ENCODE measurements at regions not wholly inside any gene's neighbourhood (a gene's known extent, or its start where the extent isn't known, plus 50 kb on each side); places are given as distances from the start of the nearest gene placed in this dataset.

DNA sequence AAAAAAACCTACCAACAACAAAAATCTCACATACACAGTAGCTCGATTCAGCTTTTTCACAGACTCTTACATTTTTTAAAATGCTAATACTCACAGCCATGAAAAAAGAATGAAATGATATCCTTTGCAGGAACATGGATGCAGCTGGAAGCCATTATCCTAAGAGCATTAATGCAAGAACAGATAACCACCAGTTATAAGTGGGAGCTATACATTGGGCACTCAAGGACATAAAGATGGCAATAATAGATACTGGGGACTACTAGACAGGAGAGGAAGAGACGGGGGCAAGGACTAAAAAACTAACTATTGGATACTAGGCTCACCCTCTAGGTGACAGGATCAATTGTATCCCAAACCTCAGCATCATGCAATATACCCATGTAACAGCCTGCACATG is 90.3 kb upstream of the CCNH start:
- Histone ChIP-seq H3K9me3 (replicated peaks; ENCODE audit: low read length) (no peaks in the 10 kb centered on the region), H3K9ac (ENCODE audit: low read depth, low read length) (no peak overlapping the region), H3K36me3 (ENCODE audit: insufficient read depth, low read length) (no peaks in the 10 kb centered on the region), H3K4me1 (ENCODE audit: control insufficient read depth, insufficient read depth, low read length) (no peaks in the 10 kb centered on the region), H3K4me3 (ENCODE audit: low read length) (no peak overlapping the region), H3K4me2 (ENCODE audit: low read length) (no peak overlapping the region), H3K27me3 (ENCODE audit: control insufficient read depth, insufficient read depth, low read length) (no peaks in the 10 kb centered on the region)

DNA sequence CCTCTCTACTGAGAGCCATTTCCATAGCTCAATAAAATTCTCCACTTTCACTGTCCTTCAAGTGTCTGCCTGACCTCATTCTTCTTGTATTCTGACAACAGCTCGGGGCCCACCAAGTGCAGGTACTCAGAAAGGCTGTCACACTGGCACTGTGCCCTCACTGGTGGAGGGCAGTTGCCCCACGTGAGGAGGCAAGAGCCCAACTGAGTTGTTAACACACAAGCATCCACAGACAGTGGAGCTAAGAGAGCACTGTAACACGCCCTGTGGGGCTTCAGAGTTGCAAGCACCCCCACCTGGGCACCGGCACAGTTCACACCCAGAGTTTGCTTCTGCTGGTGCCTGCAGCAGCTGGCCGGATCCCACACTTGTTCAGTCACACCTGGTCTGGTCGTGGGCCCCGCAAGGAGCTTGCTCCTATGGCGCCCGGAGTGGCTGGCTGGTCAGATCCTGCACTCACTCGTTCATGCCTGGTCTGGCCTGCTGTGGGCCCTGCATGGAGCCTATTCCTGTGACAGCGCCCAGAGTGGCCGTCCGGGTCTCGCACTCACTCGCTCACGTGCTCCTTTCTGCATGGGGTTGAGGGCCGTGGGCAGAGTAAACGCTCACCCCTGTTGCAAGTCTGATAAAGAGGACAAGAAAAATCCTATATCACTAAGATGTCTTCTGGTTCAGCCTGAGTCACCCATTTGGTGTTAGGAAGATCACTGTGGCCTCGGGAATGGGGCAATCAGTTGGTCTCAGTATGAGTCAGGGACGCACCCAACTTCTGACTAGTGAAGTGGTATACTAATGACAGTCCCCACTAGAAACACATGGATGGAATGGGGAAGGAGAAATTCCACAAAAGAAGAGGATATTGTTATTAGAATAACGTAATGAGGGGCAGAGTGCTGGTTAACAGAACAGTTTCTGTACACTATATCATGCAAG is 87.0 kb upstream of the CCNH start:
- H3K9me3 ChIP-seq (replicated peaks; ENCODE audit: low read length), result no peaks in the 10 kb centered on the region
- no peaks in the 10 kb centered on the region for H3K4me1 ChIP-seq (ENCODE audit: control insufficient read depth, insufficient read depth, low read length)
- H3K9ac ChIP-seq (ENCODE audit: low read depth, low read length), result no peak overlapping the region
- no peaks in the 10 kb centered on the region for H3K36me3 ChIP-seq (ENCODE audit: insufficient read depth, low read length)
- H3K4me3 ChIP-seq (ENCODE audit: low read length), result no peak overlapping the region
- H3K4me2 ChIP-seq (ENCODE audit: low read length), result no peak overlapping the region
- H3K27me3 ChIP-seq (ENCODE audit: control insufficient read depth, insufficient read depth, low read length), result no peaks in the 10 kb centered on the region

All from skeletal muscle satellite cell (primary cell).